GM12878 (cell line): ENCODE measurements at regions not wholly inside any gene's neighbourhood (a gene's known extent, or its start where the extent isn't known, plus 50 kb on each side); places are given as distances from the start of the nearest gene placed in this dataset.

ENCODE experiments used
- ATAC-seq: fragments of 200-7000 bp; cut with Tn5 transposase; 3 replicates; pipeline ENCODE4 v1.9.1; 2020; ENCODE audit warnings: mild to moderate bottlenecking, moderate library complexity
- BruUV-seq: library from RNA; stranded (reverse); fragments of 400-500 nt; replicated peaks from 2 replicates; lab custom pipeline; 2021; lab: Mats Ljungman, UMichigan
- CTCF ChIA-PET: fragments of 300-600 bp; sonication (Branson Sonifier 250); formaldehyde crosslinking; extraction: SDS; loops from one replicate; lab custom pipeline; 2021; ENCODE audit warnings: inconsistent platforms; lab: Yijun Ruan, JAX
- POLR2A ChIA-PET: fragments of 350-600 bp; formaldehyde crosslinking; extraction: SDS; loops from one replicate; lab custom pipeline; 2021; ENCODE audit warnings: inconsistent platforms; lab: Charles Lee
- RAD21 ChIA-PET: fragments of 300-600 bp; sonication (Branson Sonifier 250); formaldehyde crosslinking; loops from one replicate; lab custom pipeline; 2023; ENCODE audit warnings: antibody characterized with exemption; ENCODE audit not compliant: unreplicated experiment; lab: Charles Lee
- SMC1A ChIA-PET: fragments of 300-600 bp; sonication (Branson Sonifier 250); formaldehyde crosslinking; loops from one replicate; lab custom pipeline; 2023; ENCODE audit not compliant: unreplicated experiment, uncharacterized antibody; lab: Charles Lee
- DNase-seq: peaks from one replicate; pipeline ENCODE4 v3.0.0-alpha.2; 2011; ENCODE audit warnings: low read depth, low spot score
- FAIRE-seq: peaks from 3 replicates; lab custom pipeline; 2011; peaks lifted over from hg19 to GRCh38; lab: Jason Lieb, UNC
- H2AFZ ChIP-seq: 2 replicates; pipeline ENCODE4 v1.6.0; 2011; ENCODE audit warnings: low read depth, low read length, control low read depth; ENCODE audit not compliant: control insufficient read depth
- H3K27ac ChIP-seq: 2 replicates; pipeline ENCODE4 v1.5.1; 2011; ENCODE audit warnings: control low read depth; ENCODE audit not compliant: control insufficient read depth, insufficient read depth
- H3K27me3 ChIP-seq, 2 experiments: replicated peaks in 1 of 2; 2 replicates each; pipeline versions ENCODE4 v1.6.0 to v1.6.1; 2011; ENCODE audit warnings: low read length in 1 of 2; ENCODE audit not compliant: control insufficient read depth in 2 of 2, insufficient read depth in 2 of 2
- H3K36me3 ChIP-seq, 2 experiments: 2 replicates each; pipeline ENCODE4 v1.5.1; 2011; ENCODE audit warnings: low read length in 1 of 2; ENCODE audit not compliant: control insufficient read depth in 2 of 2, insufficient read depth in 2 of 2
- H3K4me1 ChIP-seq: 2 replicates; pipeline ENCODE4 v1.6.1; 2011; ENCODE audit warnings: mild to moderate bottlenecking, low read length, moderate library complexity, mixed read lengths; ENCODE audit not compliant: control insufficient read depth, insufficient read depth
- H3K4me2 ChIP-seq: 2 replicates; pipeline ENCODE4 v1.6.0; 2011; ENCODE audit warnings: control low read depth; ENCODE audit not compliant: control insufficient read depth, insufficient read depth
- H3K4me3 ChIP-seq: fragments of 200-600 bp; sonication (generic); 2 replicates; pipeline ENCODE4 v1.5.1; 2016
- H3K79me2 ChIP-seq: 2 replicates; pipeline ENCODE4 v1.6.0; 2011; ENCODE audit warnings: low read length; ENCODE audit not compliant: control insufficient read depth, insufficient read depth
- H3K9ac ChIP-seq: 2 replicates; pipeline ENCODE4 v1.8.0; 2011; ENCODE audit warnings: low read length, control low read depth, mixed read lengths; ENCODE audit not compliant: control insufficient read depth, insufficient read depth
- H3K9me3 ChIP-seq: replicated peaks from 3 replicates; pipeline ENCODE4 v1.5.1; 2011; ENCODE audit warnings: mild to moderate bottlenecking, low read length; ENCODE audit not compliant: control insufficient read depth, insufficient read depth
- H4K20me1 ChIP-seq: 2 replicates; pipeline ENCODE4 v1.6.0; 2011; ENCODE audit not compliant: control insufficient read depth, insufficient read depth
- CBFB ChIP-seq: IDR thresholded peaks from 2 replicates; pipeline ENCODE4 v1.6.1; 2016; ENCODE audit warnings: antibody characterized with exemption, low read depth
- DPF2 ChIP-seq: fragments of 450-650 bp; IDR thresholded peaks from 2 replicates; pipeline ENCODE4 v1.6.1; 2017; ENCODE audit warnings: mild to moderate bottlenecking
- FOS ChIP-seq: IDR thresholded peaks from 3 replicates; pipeline ENCODE4 v1.6.1; 2011; ENCODE audit warnings: borderline replicate concordance; ENCODE audit not compliant: insufficient read length; ENCODE audit errors: extremely low read depth
- FOXK2 ChIP-seq: fragments of 450-650 bp; IDR thresholded peaks from 2 replicates; pipeline ENCODE4 v1.6.1; 2017; ENCODE audit warnings: mild to moderate bottlenecking, moderate library complexity
- KAT2A ChIP-seq: conservative IDR thresholded peaks from 2 replicates; pipeline ENCODE4 v1.6.1; 2011; ENCODE audit warnings: low read depth, low read length; ENCODE audit not compliant: control insufficient read depth
- MYC ChIP-seq: IDR thresholded peaks from 2 replicates; pipeline ENCODE4 v1.6.1; 2011; ENCODE audit warnings: mild to moderate bottlenecking, low read length, moderate library complexity, inconsistent platforms; ENCODE audit not compliant: insufficient read depth, insufficient replicate concordance, insufficient read length, severe bottlenecking
- NRF1 ChIP-seq: conservative IDR thresholded peaks from 2 replicates; pipeline ENCODE4 v1.6.1; 2011; ENCODE audit warnings: mild to moderate bottlenecking, low read depth, low read length, improper control_type of control experiment
- POLR2A ChIP-seq: IDR thresholded peaks from 2 replicates; pipeline ENCODE4 v1.6.1; 2011; ENCODE audit warnings: low read depth, mild to moderate bottlenecking, low read length
- SPI1 ChIP-seq: IDR thresholded peaks from 2 replicates; pipeline ENCODE4 v1.6.1; 2011; ENCODE audit warnings: low read depth, mild to moderate bottlenecking, low read length, moderate library complexity, borderline replicate concordance; ENCODE audit not compliant: insufficient read depth
- YY1 ChIP-seq: IDR thresholded peaks from 2 replicates; pipeline ENCODE4 v1.6.1; 2011; ENCODE audit warnings: low read depth, mild to moderate bottlenecking, low read length
- WGBS: methylation state at CpG from one replicate; pipeline ENCODE4 v1.1.6; 2016; ENCODE audit warnings: low lambda C conversion rate; ENCODE audit not compliant: insufficient replicate concordance, insufficient coverage; ENCODE audit errors: missing lambda C conversion rate; 5-methylcytosine and 5-hydroxymethylcytosine counted together
- in situ Hi-C: fragments of 300-500 bp; cut with MboI; formaldehyde crosslinking; loops from 9 replicates; pipeline ENCODE4 v1.14.3; 2018; ENCODE audit warnings: mixed read lengths
- intact Hi-C: fragments of 100-400 bp; cut with micrococcal nuclease; formaldehyde crosslinking; loops from one replicate; pipeline ENCODE4 v1.14.2; 2022; ENCODE audit not compliant: unreplicated experiment
- TF ChIP-seq, protein P1 (sequence below): IDR thresholded peaks from 2 replicates; pipeline ENCODE4 v1.6.1; 2011; ENCODE audit warnings: borderline replicate concordance, low read depth, mild to moderate bottlenecking, moderate library complexity, low read length; ENCODE audit not compliant: insufficient read depth, poor library complexity, severe bottlenecking
- TF ChIP-seq, protein P2 (sequence below): fragments of 150-350 bp; IDR thresholded peaks from 2 replicates; pipeline ENCODE4 v1.6.1; 2016; ENCODE audit warnings: low read depth, low read length
- TF ChIP-seq, protein P3 (sequence below): fragments of 450-650 bp; IDR thresholded peaks from 2 replicates; pipeline ENCODE4 v1.6.1; 2017; ENCODE audit warnings: mild to moderate bottlenecking

DNA sequence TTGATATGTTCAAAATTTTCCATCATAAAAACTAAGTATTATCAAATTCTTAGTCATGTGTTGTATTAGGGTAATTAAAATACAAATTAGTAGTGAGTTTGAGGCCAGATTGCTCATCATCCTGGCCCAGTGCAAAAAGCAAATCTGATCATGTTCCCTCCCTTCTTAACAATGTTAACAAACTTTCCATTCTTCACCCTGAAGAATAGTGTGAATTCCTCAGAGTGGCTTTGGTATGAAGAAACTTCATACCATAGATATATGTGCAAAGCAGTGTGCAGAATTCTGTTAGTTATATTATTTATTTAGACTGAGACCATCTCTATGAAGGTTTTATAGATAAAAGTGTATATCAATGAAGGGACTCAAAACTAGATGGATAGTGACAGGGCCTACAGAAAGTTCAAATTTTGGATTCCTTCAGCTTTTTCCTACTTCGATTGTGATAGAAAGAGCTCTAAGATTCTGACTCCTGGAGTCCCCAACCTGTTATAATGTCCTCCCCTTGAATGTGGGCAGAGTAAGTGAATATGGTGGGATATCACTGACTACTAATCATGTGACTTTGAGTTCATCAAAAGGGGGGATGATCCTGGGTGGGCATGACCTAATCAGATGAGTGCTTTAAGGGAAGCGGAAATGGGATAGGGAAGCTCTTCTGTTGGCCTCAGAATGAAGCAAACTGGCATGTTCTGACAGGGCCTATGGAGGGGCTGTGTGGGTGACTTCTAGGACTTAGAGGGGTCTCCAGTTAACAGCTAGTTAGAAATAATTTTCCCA is 271.4 kb downstream of the BTG1 start:
- DNase-seq (no peak), ATAC-seq (no peak), FAIRE-seq (no peak)
- ChIA-PET CTCF (interaction anchor here (1.3 to 1.4 kb wide), 2 partner anchors 62 to 297 kb away, joined by 3 to 4 read pairs; no protein-coding TSS in a partner anchor), RAD21 (no interaction called here), SMC1A (interaction anchor here (0.5 to 2.7 kb wide), 4 partner anchors 10 to 736 kb away, joined by 3 to 7 read pairs (median 4); no protein-coding TSS in a partner anchor), POLR2A (interaction anchor here (1.3 kb wide), 1 partner anchor 14 kb away, joined by 3 read pairs; no protein-coding TSS in a partner anchor)
- WGBS, result 59% methylated on average over 2 of the region's 2 CpGs
- Histone ChIP-seq H3K27me3 (no peaks in the 10 kb centered on the region), H2AFZ (no peak overlapping the region), H3K79me2 (no peaks in the 10 kb centered on the region), H3K9me3 (no peaks in the 10 kb centered on the region; the same call in 2 of the 3 replicates), H3K4me2 (no peak overlapping the region), H4K20me1 (no peaks in the 10 kb centered on the region), H3K36me3 (no peaks in the 10 kb centered on the region), H3K4me3 (no peak overlapping the region), H3K4me1 (no peaks in the 10 kb centered on the region), H3K27ac (no peak overlapping the region), H3K9ac (no peak overlapping the region)
- in situ Hi-C loops, result no loop called here
- no TSS peak for BruUV-seq
- intact Hi-C loops, result no loop called here
- TF ChIP-seq DPF2 (no peak), KAT2A (no peak), FOXK2 (no peak), SPI1 (no peak), NRF1 (no peak), FOS (no peak), YY1 (no peak), MYC (no peak), POLR2A (no peak), CBFB (no peak)
- TF ChIP-seq, protein P1, sequence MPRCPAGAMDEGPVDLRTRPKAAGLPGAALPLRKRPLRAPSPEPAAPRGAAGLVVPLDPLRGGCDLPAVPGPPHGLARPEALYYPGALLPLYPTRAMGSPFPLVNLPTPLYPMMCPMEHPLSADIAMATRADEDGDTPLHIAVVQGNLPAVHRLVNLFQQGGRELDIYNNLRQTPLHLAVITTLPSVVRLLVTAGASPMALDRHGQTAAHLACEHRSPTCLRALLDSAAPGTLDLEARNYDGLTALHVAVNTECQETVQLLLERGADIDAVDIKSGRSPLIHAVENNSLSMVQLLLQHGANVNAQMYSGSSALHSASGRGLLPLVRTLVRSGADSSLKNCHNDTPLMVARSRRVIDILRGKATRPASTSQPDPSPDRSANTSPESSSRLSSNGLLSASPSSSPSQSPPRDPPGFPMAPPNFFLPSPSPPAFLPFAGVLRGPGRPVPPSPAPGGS, result no peak
- TF ChIP-seq, protein P2, sequence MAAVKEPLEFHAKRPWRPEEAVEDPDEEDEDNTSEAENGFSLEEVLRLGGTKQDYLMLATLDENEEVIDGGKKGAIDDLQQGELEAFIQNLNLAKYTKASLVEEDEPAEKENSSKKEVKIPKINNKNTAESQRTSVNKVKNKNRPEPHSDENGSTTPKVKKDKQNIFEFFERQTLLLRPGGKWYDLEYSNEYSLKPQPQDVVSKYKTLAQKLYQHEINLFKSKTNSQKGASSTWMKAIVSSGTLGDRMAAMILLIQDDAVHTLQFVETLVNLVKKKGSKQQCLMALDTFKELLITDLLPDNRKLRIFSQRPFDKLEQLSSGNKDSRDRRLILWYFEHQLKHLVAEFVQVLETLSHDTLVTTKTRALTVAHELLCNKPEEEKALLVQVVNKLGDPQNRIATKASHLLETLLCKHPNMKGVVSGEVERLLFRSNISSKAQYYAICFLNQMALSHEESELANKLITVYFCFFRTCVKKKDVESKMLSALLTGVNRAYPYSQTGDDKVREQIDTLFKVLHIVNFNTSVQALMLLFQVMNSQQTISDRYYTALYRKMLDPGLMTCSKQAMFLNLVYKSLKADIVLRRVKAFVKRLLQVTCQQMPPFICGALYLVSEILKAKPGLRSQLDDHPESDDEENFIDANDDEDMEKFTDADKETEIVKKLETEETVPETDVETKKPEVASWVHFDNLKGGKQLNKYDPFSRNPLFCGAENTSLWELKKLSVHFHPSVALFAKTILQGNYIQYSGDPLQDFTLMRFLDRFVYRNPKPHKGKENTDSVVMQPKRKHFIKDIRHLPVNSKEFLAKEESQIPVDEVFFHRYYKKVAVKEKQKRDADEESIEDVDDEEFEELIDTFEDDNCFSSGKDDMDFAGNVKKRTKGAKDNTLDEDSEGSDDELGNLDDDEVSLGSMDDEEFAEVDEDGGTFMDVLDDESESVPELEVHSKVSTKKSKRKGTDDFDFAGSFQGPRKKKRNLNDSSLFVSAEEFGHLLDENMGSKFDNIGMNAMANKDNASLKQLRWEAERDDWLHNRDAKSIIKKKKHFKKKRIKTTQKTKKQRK, result no peak
- TF ChIP-seq, protein P3, sequence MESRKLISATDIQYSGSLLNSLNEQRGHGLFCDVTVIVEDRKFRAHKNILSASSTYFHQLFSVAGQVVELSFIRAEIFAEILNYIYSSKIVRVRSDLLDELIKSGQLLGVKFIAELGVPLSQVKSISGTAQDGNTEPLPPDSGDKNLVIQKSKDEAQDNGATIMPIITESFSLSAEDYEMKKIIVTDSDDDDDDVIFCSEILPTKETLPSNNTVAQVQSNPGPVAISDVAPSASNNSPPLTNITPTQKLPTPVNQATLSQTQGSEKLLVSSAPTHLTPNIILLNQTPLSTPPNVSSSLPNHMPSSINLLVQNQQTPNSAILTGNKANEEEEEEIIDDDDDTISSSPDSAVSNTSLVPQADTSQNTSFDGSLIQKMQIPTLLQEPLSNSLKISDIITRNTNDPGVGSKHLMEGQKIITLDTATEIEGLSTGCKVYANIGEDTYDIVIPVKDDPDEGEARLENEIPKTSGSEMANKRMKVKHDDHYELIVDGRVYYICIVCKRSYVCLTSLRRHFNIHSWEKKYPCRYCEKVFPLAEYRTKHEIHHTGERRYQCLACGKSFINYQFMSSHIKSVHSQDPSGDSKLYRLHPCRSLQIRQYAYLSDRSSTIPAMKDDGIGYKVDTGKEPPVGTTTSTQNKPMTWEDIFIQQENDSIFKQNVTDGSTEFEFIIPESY, result no peak
